ENCODE measurements at regions not wholly inside any gene's neighbourhood (a gene's known extent, or its start where the extent isn't known, plus 50 kb on each side); places are given as distances from the start of the nearest gene placed in this dataset.

DNA sequence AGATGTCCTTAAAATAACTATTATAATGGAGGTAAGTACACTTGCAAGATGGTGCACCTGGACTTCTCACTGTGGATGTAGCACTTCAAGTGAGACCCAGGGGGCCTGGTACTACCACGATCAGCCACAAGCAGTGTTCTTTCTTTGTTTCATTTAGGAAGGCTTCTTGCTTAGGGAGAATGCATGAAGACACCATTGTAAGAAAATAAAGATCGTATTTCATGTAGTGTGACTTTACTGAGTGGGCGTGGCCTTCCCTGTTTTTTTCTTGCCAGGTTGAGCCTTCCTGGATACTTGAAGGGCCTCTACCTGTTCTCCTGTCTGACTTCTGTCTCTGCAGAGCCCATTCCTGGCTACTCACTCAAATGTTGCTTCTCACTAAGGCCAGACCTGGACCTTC lies 615.6 kb upstream of the SOX11 start:
- TF ChIP-seq, protein P1, sequence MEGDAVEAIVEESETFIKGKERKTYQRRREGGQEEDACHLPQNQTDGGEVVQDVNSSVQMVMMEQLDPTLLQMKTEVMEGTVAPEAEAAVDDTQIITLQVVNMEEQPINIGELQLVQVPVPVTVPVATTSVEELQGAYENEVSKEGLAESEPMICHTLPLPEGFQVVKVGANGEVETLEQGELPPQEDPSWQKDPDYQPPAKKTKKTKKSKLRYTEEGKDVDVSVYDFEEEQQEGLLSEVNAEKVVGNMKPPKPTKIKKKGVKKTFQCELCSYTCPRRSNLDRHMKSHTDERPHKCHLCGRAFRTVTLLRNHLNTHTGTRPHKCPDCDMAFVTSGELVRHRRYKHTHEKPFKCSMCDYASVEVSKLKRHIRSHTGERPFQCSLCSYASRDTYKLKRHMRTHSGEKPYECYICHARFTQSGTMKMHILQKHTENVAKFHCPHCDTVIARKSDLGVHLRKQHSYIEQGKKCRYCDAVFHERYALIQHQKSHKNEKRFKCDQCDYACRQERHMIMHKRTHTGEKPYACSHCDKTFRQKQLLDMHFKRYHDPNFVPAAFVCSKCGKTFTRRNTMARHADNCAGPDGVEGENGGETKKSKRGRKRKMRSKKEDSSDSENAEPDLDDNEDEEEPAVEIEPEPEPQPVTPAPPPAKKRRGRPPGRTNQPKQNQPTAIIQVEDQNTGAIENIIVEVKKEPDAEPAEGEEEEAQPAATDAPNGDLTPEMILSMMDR (IDR thresholded peaks at IDR 0.05; ENCODE audit: insufficient read depth, low read length, poor library complexity, severe bottlenecking), result no peak
- TF ChIP-seq EZH2phosphoT487 (conservative IDR thresholded peaks at IDR 0.05; ENCODE audit: low read length), result no peak
